ENCODE measurements at regions not wholly inside any gene's neighbourhood (a gene's known extent, or its start where the extent isn't known, plus 50 kb on each side); places are given as distances from the start of the nearest gene placed in this dataset.
A peak's percentile ranks its signal among the peaks of the same experiment; 100 is the strongest.

- no peak for ATAC-seq (ENCODE audit: poor library complexity)
- no peak for DNase-seq
- intact Hi-C loops (cut with DNase I) = no loop called here
Measured at GRCh38 chr4:126727461-126727860, 905.3 kb upstream of the INTU start.

GRCh38 chr4:126731062-126731461 lies 901.7 kb upstream of the INTU start:
- ATAC-seq (ENCODE audit: poor library complexity) (peak; percentile 59), DNase-seq (no peak)
- intact Hi-C loops (cut with DNase I) = no loop called here

GRCh38 chr4:126733301-126733700 lies 899.5 kb upstream of the INTU start:
- no peak for DNase-seq
- intact Hi-C loops (cut with DNase I) = no loop called here
- ATAC-seq (ENCODE audit: poor library complexity) = no peak

- intact Hi-C loops (cut with DNase I) = no loop called here
- DNase-seq = no peak
- no peak for ATAC-seq (ENCODE audit: poor library complexity)
Measured at GRCh38 chr4:126734465-126734864, 898.3 kb upstream of the INTU start.

GRCh38 chr4:126735294-126736132 lies 897.2 kb upstream of the INTU start:
- ATAC-seq (ENCODE audit: poor library complexity) = no peak
- no peak for DNase-seq
- intact Hi-C loops (cut with DNase I) = no loop called here

- ATAC-seq (ENCODE audit: poor library complexity) (no peak), DNase-seq (no peak)
- intact Hi-C loops (cut with DNase I) = no loop called here
Measured at GRCh38 chr4:126736133-126736518, 896.6 kb upstream of the INTU start.

GRCh38 chr4:126737899-126738526 lies 894.7 kb upstream of the INTU start:
- no peak for ATAC-seq (ENCODE audit: poor library complexity)
- no peak for DNase-seq
- intact Hi-C loops (cut with DNase I) = no loop called here

- ATAC-seq (ENCODE audit: poor library complexity) = no peak
- DNase-seq = no peak
- intact Hi-C loops (cut with DNase I) = no loop called here
Measured at GRCh38 chr4:126738527-126738923, 894.2 kb upstream of the INTU start.

- no peak for ATAC-seq (ENCODE audit: poor library complexity)
- intact Hi-C loops (cut with DNase I) = no loop called here
- DNase-seq = no peak
Measured at GRCh38 chr4:126738926-126739325, 893.8 kb upstream of the INTU start.

- DNase-seq (no peak), ATAC-seq (ENCODE audit: poor library complexity) (no peak)
- intact Hi-C loops (cut with DNase I) = no loop called here
Measured at GRCh38 chr4:126740687-126741086, 892.1 kb upstream of the INTU start.

- DNase-seq (no peak), ATAC-seq (ENCODE audit: poor library complexity) (no peak)
- intact Hi-C loops (cut with DNase I) = no loop called here
Measured at GRCh38 chr4:126742048-126742447, 890.7 kb upstream of the INTU start.

- ATAC-seq (ENCODE audit: poor library complexity) (no peak), DNase-seq (no peak)
- intact Hi-C loops (cut with DNase I) = no loop called here
Measured at GRCh38 chr4:126742885-126743284, 889.9 kb upstream of the INTU start.

GRCh38 chr4:126748736-126749135 lies 884.0 kb upstream of the INTU start:
- DNase-seq = no peak
- intact Hi-C loops (cut with DNase I) = no loop called here
- ATAC-seq (ENCODE audit: poor library complexity) = no peak

- DNase-seq (no peak), ATAC-seq (ENCODE audit: poor library complexity) (peak; percentile 94)
- intact Hi-C loops (cut with DNase I) = no loop called here
Measured at GRCh38 chr4:126750723-126751122, 882.0 kb upstream of the INTU start.

- ATAC-seq (ENCODE audit: poor library complexity) = no peak
- intact Hi-C loops (cut with DNase I) = no loop called here
- DNase-seq = no peak
Measured at GRCh38 chr4:126752126-126752525, 880.6 kb upstream of the INTU start.

GRCh38 chr4:126752702-126753101 lies 880.1 kb upstream of the INTU start:
- no peak for DNase-seq
- ATAC-seq (ENCODE audit: poor library complexity) = no peak
- intact Hi-C loops (cut with DNase I) = no loop called here

GRCh38 chr4:126753592-126753991 lies 879.2 kb upstream of the INTU start:
- ATAC-seq (ENCODE audit: poor library complexity) (no peak), DNase-seq (no peak)

GRCh38 chr4:126755506-126755905 lies 877.3 kb upstream of the INTU start:
- intact Hi-C loops (cut with DNase I) = no loop called here
- ATAC-seq (ENCODE audit: poor library complexity) (no peak), DNase-seq (no peak)

More at GRCh38 chr4:126753592-126753991, 879.2 kb upstream of the INTU start:
- intact Hi-C loops (cut with DNase I) = no loop called here

GRCh38 chr4:126756050-126756829 lies 876.5 kb upstream of the INTU start:
- ATAC-seq (ENCODE audit: poor library complexity) (peak; percentile 49), DNase-seq (no peak)
- intact Hi-C loops (cut with DNase I) = no loop called here

GRCh38 chr4:126757219-126757618 lies 875.5 kb upstream of the INTU start:
- ATAC-seq (ENCODE audit: poor library complexity) = no peak
- intact Hi-C loops (cut with DNase I) = no loop called here
- no peak for DNase-seq

Data from Right ventricle myocardium superior (tissue), 1 donor.